CD4-positive, alpha-beta T cell (primary cell): ENCODE measurements at regions not wholly inside any gene's neighbourhood (a gene's known extent, or its start where the extent isn't known, plus 50 kb on each side); places are given as distances from the start of the nearest gene placed in this dataset.

Experiments used
- ATAC-seq: fragments of 200-7000 bp; cut with Tn5 transposase; one replicate; pipeline ENCODE4 v1.10.0; 2022; ENCODE audit warnings: mild to moderate bottlenecking; ENCODE audit not compliant: poor library complexity
- CTCF ChIA-PET: fragments of 350-600 bp; sonication (Branson Sonifier 250); formaldehyde crosslinking; loops from one replicate; lab custom pipeline; 2021; ENCODE audit warnings: antibody characterized with exemption, inconsistent platforms; lab: Charles Lee
- POLR2A ChIA-PET: fragments of 350-600 bp; sonication (Branson Sonifier 250); formaldehyde crosslinking; loops from one replicate; lab custom pipeline; 2021; ENCODE audit warnings: antibody characterized with exemption, inconsistent platforms; lab: Charles Lee
- DNase-seq, 14 experiments: peaks; one replicate each; pipeline ENCODE4 v3.0.0-alpha.2; 2013 to 2020; ENCODE audit warnings: mixed read lengths in 2 of 14
- H3K27ac ChIP-seq, 2 donors: one replicate each; pipeline versions ENCODE4 v1.5.1 to v1.7.0; 2013; ENCODE audit warnings: low read length in 2 of 2, low read depth in 1 of 2, mild to moderate bottlenecking in 1 of 2
- H3K27me3 ChIP-seq, 2 experiments: 1 replicate in 1 of 2; 2 replicates in 1 of 2; pipeline versions ENCODE4 v1.6.1 to v1.7.0; 2013; ENCODE audit warnings: low read length in 2 of 2, control low read depth in 1 of 2, mild to moderate bottlenecking in 1 of 2, moderate library complexity in 1 of 2; ENCODE audit not compliant: insufficient read depth in 2 of 2, control insufficient read depth in 1 of 2
- H3K36me3 ChIP-seq: one replicate; pipeline ENCODE4 v1.6.1; 2013; ENCODE audit warnings: low read length, control low read depth; ENCODE audit not compliant: insufficient read depth
- H3K4me1 ChIP-seq: one replicate; pipeline ENCODE4 v1.6.1; 2013; ENCODE audit warnings: low read length, control low read depth; ENCODE audit not compliant: insufficient read depth
- H3K4me3 ChIP-seq: one replicate; pipeline ENCODE4 v1.5.1; 2013; ENCODE audit warnings: mild to moderate bottlenecking, low read length, moderate library complexity
- H3K9me3 ChIP-seq, 2 experiments: 1 replicate in 1 of 2; 2 replicates in 1 of 2; pipeline versions ENCODE4 v1.6.1 to v1.7.0; 2013; ENCODE audit warnings: low read length in 2 of 2, mild to moderate bottlenecking in 2 of 2, control low read depth in 1 of 2, moderate library complexity in 1 of 2; ENCODE audit not compliant: control insufficient read depth in 1 of 2, insufficient read depth in 1 of 2
- H3K27ac Mint-ChIP-seq: one replicate; pipeline ENCODE4 v1.8.0; 2020; ENCODE audit warnings: mixed read lengths
- H3K27me3 Mint-ChIP-seq: one replicate; pipeline ENCODE4 v1.8.0; 2021; ENCODE audit warnings: mixed read lengths
- H3K36me3 Mint-ChIP-seq: one replicate; pipeline ENCODE4 v1.8.0; 2021; ENCODE audit warnings: low read depth, mixed read lengths
- H3K4me1 Mint-ChIP-seq: one replicate; pipeline ENCODE4 v1.8.0; 2021; ENCODE audit warnings: low read depth, mixed read lengths
- H3K4me3 Mint-ChIP-seq: one replicate; pipeline ENCODE4 v1.8.0; 2020; ENCODE audit warnings: mild to moderate bottlenecking, mixed read lengths
- H3K9me3 Mint-ChIP-seq: one replicate; pipeline ENCODE4 v1.8.0; 2020; ENCODE audit warnings: mixed read lengths
- intact Hi-C, 2 experiments: fragments of 100-400 bp; cut with DNase I in 1 of 2; cut with micrococcal nuclease in 1 of 2; formaldehyde crosslinking; loops; one replicate each; pipeline versions ENCODE4 v1.15.1 to v1.9.0; 2023 to 2025; cut with DNase I, micrococcal nuclease
- TF ChIP-seq, protein P1 (sequence below): fragments of 200-600 bp; IDR thresholded peaks from one replicate; pipeline ENCODE4 v1.8.0; 2022; ENCODE audit warnings: antibody characterized with exemption, mild to moderate bottlenecking

DNA sequence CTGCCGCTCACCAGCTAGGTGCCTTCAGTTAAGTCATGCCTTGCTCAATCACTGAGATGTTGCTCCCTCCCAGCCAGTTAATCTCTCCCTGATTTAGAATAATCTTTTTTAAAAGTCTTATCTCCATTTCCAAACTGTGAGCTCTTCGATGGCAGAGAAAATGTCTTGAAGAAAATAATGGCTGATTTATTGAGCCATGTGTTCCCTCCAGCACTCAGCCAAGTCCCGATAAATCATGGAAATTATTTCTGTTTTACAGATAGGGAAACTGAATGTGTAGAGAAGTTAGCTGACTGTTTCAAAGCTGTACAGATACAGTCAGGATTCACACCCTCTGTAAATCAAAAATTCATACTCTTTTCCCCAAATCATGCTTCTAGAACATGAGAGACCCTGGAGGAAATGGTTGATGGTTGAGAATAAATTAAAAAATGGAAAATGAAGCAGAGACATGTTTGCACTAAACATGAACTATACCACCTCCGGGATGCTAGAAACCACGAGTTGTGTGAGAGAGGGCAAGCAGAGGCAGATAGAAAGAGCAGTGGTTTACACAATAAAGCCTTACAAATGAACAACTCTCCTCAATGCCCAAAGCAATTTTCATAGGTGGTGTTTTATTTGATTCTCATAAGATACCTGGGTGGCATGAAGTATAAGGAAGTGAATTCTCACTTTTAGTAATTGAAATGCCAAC, 376.4 kb downstream of the PLPP3 start:
- POLR2A ChIA-PET, result no interaction called here
- ATAC-seq, result no peak

DNA sequence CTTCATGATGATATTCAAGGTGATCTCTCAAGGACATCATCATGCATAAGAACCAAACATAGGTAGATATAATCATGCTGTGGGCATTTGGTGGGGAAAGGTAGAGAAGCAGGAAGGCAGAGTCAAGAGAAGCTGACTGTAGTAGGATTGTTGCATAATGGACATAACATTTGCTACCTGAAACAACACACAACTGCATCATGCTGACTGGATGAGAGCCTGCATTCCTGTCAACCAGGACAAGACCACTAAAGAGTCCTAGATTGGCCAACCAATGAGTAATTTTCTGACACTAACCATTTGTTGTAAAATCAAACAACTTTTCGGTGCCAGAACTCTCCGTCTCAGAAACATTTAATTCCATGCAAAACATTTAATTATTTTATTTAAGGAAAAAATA, 377.2 kb downstream of the PLPP3 start:
- Mint-ChIP-seq H3K36me3 (no peaks in the 10 kb centered on the region), H3K9me3 (peaks cover 4% of the 10 kb centered on the region), H3K27ac (no peak overlapping the region), H3K27me3 (no peaks in the 10 kb centered on the region), H3K4me3 (no peak overlapping the region), H3K4me1 (no peaks in the 10 kb centered on the region)
- DNase-seq (no peak), ATAC-seq (no peak)
- Histone ChIP-seq H3K36me3 (no peaks in the 10 kb centered on the region), H3K9me3 (no peaks in the 10 kb centered on the region), H3K4me3 (no peak overlapping the region), H3K27ac (no peak overlapping the region), H3K27me3 (no peaks in the 10 kb centered on the region), H3K4me1 (no peaks in the 10 kb centered on the region)
- intact Hi-C loops, result no loop called here
- ChIA-PET POLR2A (no interaction called here), CTCF (no interaction called here)
- TF ChIP-seq, protein P1, sequence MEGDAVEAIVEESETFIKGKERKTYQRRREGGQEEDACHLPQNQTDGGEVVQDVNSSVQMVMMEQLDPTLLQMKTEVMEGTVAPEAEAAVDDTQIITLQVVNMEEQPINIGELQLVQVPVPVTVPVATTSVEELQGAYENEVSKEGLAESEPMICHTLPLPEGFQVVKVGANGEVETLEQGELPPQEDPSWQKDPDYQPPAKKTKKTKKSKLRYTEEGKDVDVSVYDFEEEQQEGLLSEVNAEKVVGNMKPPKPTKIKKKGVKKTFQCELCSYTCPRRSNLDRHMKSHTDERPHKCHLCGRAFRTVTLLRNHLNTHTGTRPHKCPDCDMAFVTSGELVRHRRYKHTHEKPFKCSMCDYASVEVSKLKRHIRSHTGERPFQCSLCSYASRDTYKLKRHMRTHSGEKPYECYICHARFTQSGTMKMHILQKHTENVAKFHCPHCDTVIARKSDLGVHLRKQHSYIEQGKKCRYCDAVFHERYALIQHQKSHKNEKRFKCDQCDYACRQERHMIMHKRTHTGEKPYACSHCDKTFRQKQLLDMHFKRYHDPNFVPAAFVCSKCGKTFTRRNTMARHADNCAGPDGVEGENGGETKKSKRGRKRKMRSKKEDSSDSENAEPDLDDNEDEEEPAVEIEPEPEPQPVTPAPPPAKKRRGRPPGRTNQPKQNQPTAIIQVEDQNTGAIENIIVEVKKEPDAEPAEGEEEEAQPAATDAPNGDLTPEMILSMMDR, result no peak

More for the DNA sequence above, 376.4 kb downstream of the PLPP3 start:
- Mint-ChIP-seq H3K36me3 (no peaks in the 10 kb centered on the region), H3K4me3 (no peak overlapping the region), H3K9me3 (peaks cover 4% of the 10 kb centered on the region), H3K4me1 (no peaks in the 10 kb centered on the region), H3K27me3 (no peaks in the 10 kb centered on the region), H3K27ac (no peak overlapping the region)
- Histone ChIP-seq H3K4me1 (no peaks in the 10 kb centered on the region), H3K9me3 (no peaks in the 10 kb centered on the region), H3K27ac (no peak overlapping the region), H3K36me3 (no peaks in the 10 kb centered on the region), H3K4me3 (no peak overlapping the region), H3K27me3 (no peaks in the 10 kb centered on the region)
- CTCF ChIA-PET, result no interaction called here
- TF ChIP-seq, protein P1, result no peak
- intact Hi-C loops, result no loop called here
- no peak for DNase-seq

DNA sequence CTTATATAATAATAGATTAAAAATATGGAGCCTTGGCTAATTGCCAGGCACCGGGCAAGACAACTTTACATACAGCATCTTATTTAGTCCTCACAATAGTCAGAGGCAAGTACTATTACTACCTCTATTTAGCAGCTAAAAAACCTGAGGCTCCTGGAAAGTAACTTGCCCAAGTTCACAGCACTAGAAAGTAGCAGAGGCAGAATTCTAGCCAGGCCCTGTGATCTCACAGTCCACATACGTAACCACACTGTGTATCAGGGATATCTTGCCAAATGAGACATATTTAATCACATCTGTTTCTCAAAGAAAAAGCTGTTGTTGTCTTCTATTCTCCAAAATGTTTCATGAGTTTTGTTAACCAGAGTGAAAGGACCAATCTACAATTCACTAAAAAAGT, 378.5 kb downstream of the PLPP3 start:
- TF ChIP-seq, protein P1, result no peak
- POLR2A ChIA-PET, result no interaction called here
- no peaks in the 10 kb centered on the region for H3K4me1 ChIP-seq
- Mint-ChIP-seq H3K4me3 (no peak overlapping the region), H3K27me3 (no peaks in the 10 kb centered on the region), H3K36me3 (no peaks in the 10 kb centered on the region), H3K27ac (no peak overlapping the region), H3K4me1 (no peaks in the 10 kb centered on the region), H3K9me3 (no peaks in the 10 kb centered on the region)
- CTCF ChIA-PET, result no interaction called here
- H3K9me3 ChIP-seq, result no peaks in the 10 kb centered on the region
- no peaks in the 10 kb centered on the region for H3K36me3 ChIP-seq
- intact Hi-C loops, result no loop called here
- ATAC-seq (no peak), DNase-seq (no peak)
- no peak overlapping the region for H3K4me3 ChIP-seq
- H3K27ac ChIP-seq, result no peak overlapping the region
- H3K27me3 ChIP-seq, result no peaks in the 10 kb centered on the region
